AG10803 (cell line): ENCODE measurements at regions not wholly inside any gene's neighbourhood (a gene's known extent, or its start where the extent isn't known, plus 50 kb on each side); places are given as distances from the start of the nearest gene placed in this dataset.
A peak's percentile ranks its signal among the peaks of the same experiment; 100 is the strongest.
"Not testable (repeated sequence)": the region's sequence is repeated elsewhere in the genome, so short reads cannot be mapped to it uniquely, and the experiment has no call there.

Experiments
- DNase-seq: peaks from one replicate; pipeline ENCODE4 v3.0.0; 2010; ENCODE audit warnings: low read depth
- H3K4me3 ChIP-seq: 2 replicates; pipeline ENCODE4 v1.5.1; 2011; ENCODE audit warnings: mild to moderate bottlenecking, low read length, control low read depth
- TF ChIP-seq, protein P1 (sequence below): conservative IDR thresholded peaks from 2 replicates; pipeline ENCODE4 v1.5.1; 2011; ENCODE audit warnings: mild to moderate bottlenecking, low read length, control low read depth, inconsistent platforms

GRCh38 chr12:67892259-67893021 is 96.8 kb upstream of the IFNG-AS1 start:
- H3K4me3 ChIP-seq = no peak overlapping the region
- TF ChIP-seq, protein P1, sequence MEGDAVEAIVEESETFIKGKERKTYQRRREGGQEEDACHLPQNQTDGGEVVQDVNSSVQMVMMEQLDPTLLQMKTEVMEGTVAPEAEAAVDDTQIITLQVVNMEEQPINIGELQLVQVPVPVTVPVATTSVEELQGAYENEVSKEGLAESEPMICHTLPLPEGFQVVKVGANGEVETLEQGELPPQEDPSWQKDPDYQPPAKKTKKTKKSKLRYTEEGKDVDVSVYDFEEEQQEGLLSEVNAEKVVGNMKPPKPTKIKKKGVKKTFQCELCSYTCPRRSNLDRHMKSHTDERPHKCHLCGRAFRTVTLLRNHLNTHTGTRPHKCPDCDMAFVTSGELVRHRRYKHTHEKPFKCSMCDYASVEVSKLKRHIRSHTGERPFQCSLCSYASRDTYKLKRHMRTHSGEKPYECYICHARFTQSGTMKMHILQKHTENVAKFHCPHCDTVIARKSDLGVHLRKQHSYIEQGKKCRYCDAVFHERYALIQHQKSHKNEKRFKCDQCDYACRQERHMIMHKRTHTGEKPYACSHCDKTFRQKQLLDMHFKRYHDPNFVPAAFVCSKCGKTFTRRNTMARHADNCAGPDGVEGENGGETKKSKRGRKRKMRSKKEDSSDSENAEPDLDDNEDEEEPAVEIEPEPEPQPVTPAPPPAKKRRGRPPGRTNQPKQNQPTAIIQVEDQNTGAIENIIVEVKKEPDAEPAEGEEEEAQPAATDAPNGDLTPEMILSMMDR = no peak
- DNase-seq = peak; percentile 8

- H3K4me3 ChIP-seq = no peak overlapping the region
- TF ChIP-seq, protein P1 = no peak
- no peak for DNase-seq
Measured at GRCh38 chr12:67893022-67893580, 96.1 kb upstream of the IFNG-AS1 start.

- H3K4me3 ChIP-seq, DNase-seq: not testable (repeated sequence)
Measured at GRCh38 chr12:67900418-67900817, 88.8 kb upstream of the IFNG-AS1 start.

GRCh38 chr12:67909091-67909531 is 80.1 kb upstream of the IFNG-AS1 start:
- DNase-seq = peak; percentile 95
- no peak overlapping the region for H3K4me3 ChIP-seq
- TF ChIP-seq, protein P1 = no peak

- TF ChIP-seq, protein P1 = no peak
- DNase-seq = no peak
- no peak overlapping the region for H3K4me3 ChIP-seq
Measured at GRCh38 chr12:67909681-67910080, 79.6 kb upstream of the IFNG-AS1 start.

- DNase-seq = peak; percentile 99
- TF ChIP-seq, protein P1 = no peak
- H3K4me3 ChIP-seq = no peak overlapping the region
Measured at GRCh38 chr12:67910360-67911274, 78.6 kb upstream of the IFNG-AS1 start.

GRCh38 chr12:67911275-67911600 is 78.0 kb upstream of the IFNG-AS1 start:
- no peak for DNase-seq
- H3K4me3 ChIP-seq = no peak overlapping the region
- TF ChIP-seq, protein P1 = no peak
